MM.1S (cell line): ENCODE measurements at regions not wholly inside any gene's neighbourhood (a gene's known extent, or its start where the extent isn't known, plus 50 kb on each side); places are given as distances from the start of the nearest gene placed in this dataset.
"Not testable (repeated sequence)": the region's sequence is repeated elsewhere in the genome, so short reads cannot be mapped to it uniquely, and the experiment has no call there.

ENCODE experiments used
- DNase-seq: peaks from one replicate; pipeline ENCODE4 v3.0.0-alpha.2; 2015
- H2AFZ ChIP-seq: fragments of 300-600 bp; sonication (generic); 2 replicates; pipeline ENCODE4 v1.6.0; 2016; ENCODE audit warnings: antibody characterized with exemption, low read length
- H3F3A ChIP-seq: fragments of 300-600 bp; sonication (generic); 2 replicates; pipeline ENCODE4 v1.6.1; 2016; ENCODE audit warnings: mild to moderate bottlenecking, antibody characterized with exemption, low read length, moderate library complexity, mixed read lengths; ENCODE audit not compliant: insufficient read depth
- H3K27ac ChIP-seq: fragments of 300-600 bp; sonication (generic); 2 replicates; pipeline ENCODE4 v1.5.1; 2016; ENCODE audit warnings: mild to moderate bottlenecking, low read length
- H3K27me3 ChIP-seq: fragments of 300-600 bp; sonication (generic); replicated peaks from 2 replicates; pipeline ENCODE4 v1.6.0; 2016; ENCODE audit warnings: low read length; ENCODE audit not compliant: insufficient read depth
- H3K36me3 ChIP-seq: fragments of 300-600 bp; sonication (generic); replicated peaks from 2 replicates; pipeline ENCODE4 v1.6.1; 2016; ENCODE audit warnings: mild to moderate bottlenecking, low read length, mixed read lengths; ENCODE audit not compliant: insufficient read depth
- H3K4me1 ChIP-seq: fragments of 300-600 bp; sonication (generic); 2 replicates; pipeline ENCODE4 v1.6.1; 2016; ENCODE audit warnings: low read length, mixed read lengths
- H3K4me2 ChIP-seq: fragments of 300-600 bp; sonication (generic); 2 replicates; pipeline ENCODE4 v1.6.0; 2016; ENCODE audit warnings: low read depth, low read length
- H3K4me3 ChIP-seq: fragments of 300-600 bp; sonication (generic); 2 replicates; pipeline ENCODE4 v1.5.1; 2016; ENCODE audit warnings: low read length, mixed read lengths
- H3K79me2 ChIP-seq: fragments of 300-600 bp; sonication (generic); 2 replicates; pipeline ENCODE4 v1.6.1; 2016; ENCODE audit warnings: mixed run types, low read length, mixed read lengths
- H3K9ac ChIP-seq: fragments of 300-600 bp; sonication (generic); 2 replicates; pipeline ENCODE4 v1.6.1; 2016; ENCODE audit warnings: low read length, mixed read lengths
- H3K9me2 ChIP-seq: fragments of 300-600 bp; sonication (generic); replicated peaks from 2 replicates; pipeline ENCODE4 v1.6.1; 2016; ENCODE audit warnings: mild to moderate bottlenecking, low read length, mixed read lengths; ENCODE audit not compliant: insufficient read depth
- H3K9me3 ChIP-seq: fragments of 300-600 bp; sonication (generic); replicated peaks from 2 replicates; pipeline ENCODE4 v1.6.1; 2016; ENCODE audit warnings: mild to moderate bottlenecking, low read length, mixed read lengths; ENCODE audit not compliant: insufficient read depth
- H4K20me1 ChIP-seq: fragments of 300-600 bp; sonication (generic); 2 replicates; pipeline ENCODE4 v1.6.1; 2016; ENCODE audit warnings: mild to moderate bottlenecking, low read length, moderate library complexity, mixed read lengths; ENCODE audit not compliant: insufficient read depth
- CTCF ChIP-seq: fragments of 300-600 bp; sonication (generic); IDR thresholded peaks from 2 replicates; pipeline ENCODE4 v1.5.1; 2016; ENCODE audit warnings: antibody characterized with exemption, low read length, mixed read lengths
- EZH2 ChIP-seq: fragments of 300-600 bp; sonication (generic); optimal IDR thresholded peaks from 2 replicates; pipeline ENCODE3; 2017; ENCODE audit warnings: low read depth, mild to moderate bottlenecking, antibody characterized with exemption, low read length, mixed read lengths
- EZH2phosphoT487 ChIP-seq: fragments of 300-600 bp; sonication (generic); IDR thresholded peaks from 2 replicates; pipeline ENCODE4 v1.6.1; 2018; ENCODE audit warnings: antibody characterized with exemption, low read length

- no peak for TF ChIP-seq CTCF
- TF ChIP-seq EZH2 = no peak
- TF ChIP-seq EZH2phosphoT487 = no peak
- no peaks in the 10 kb centered on the region for H3F3A ChIP-seq
Measured at GRCh38 chr6:102936959-102937358, 1543.5 kb downstream of the GRIK2 start.

GRCh38 chr6:102928109-102928508, 1534.6 kb downstream of the GRIK2 start:
- Histone ChIP-seq H3K4me3 (no peak overlapping the region), H3K4me1 (no peaks in the 10 kb centered on the region), H3K36me3 (no peaks in the 10 kb centered on the region), H3K4me2 (no peak overlapping the region), H3K79me2 (no peaks in the 10 kb centered on the region), H3K27ac (no peak overlapping the region), H3K9me3 (no peaks in the 10 kb centered on the region), H3K9ac (no peak overlapping the region), H4K20me1 (no peaks in the 10 kb centered on the region), H2AFZ (no peak overlapping the region), H3K9me2 (no peaks in the 10 kb centered on the region), H3K27me3 (no peaks in the 10 kb centered on the region), H3F3A (no peaks in the 10 kb centered on the region)
- DNase-seq = no peak
- TF ChIP-seq CTCF (no peak), EZH2phosphoT487 (no peak), EZH2 (no peak)

More at GRCh38 chr6:102936959-102937358, 1543.5 kb downstream of the GRIK2 start:
- Histone ChIP-seq H3K36me3 (no peaks in the 10 kb centered on the region), H3K4me2 (no peak overlapping the region), H3K27ac (no peak overlapping the region), H2AFZ (no peak overlapping the region), H3K4me1 (no peaks in the 10 kb centered on the region), H3K9ac (no peak overlapping the region), H3K9me2 (no peaks in the 10 kb centered on the region), H3K27me3 (no peaks in the 10 kb centered on the region), H3K79me2 (no peaks in the 10 kb centered on the region), H3K4me3 (no peak overlapping the region), H4K20me1 (no peaks in the 10 kb centered on the region), H3K9me3 (no peaks in the 10 kb centered on the region)
- no peak for DNase-seq

GRCh38 chr6:102918161-102918560, 1524.7 kb downstream of the GRIK2 start:
- H3K27me3 ChIP-seq = no peaks in the 10 kb centered on the region
- no peak overlapping the region for H2AFZ ChIP-seq
- H3K4me3 ChIP-seq = no peak overlapping the region
- H3K27ac ChIP-seq = no peak overlapping the region
- H4K20me1 ChIP-seq = no peaks in the 10 kb centered on the region
- DNase-seq = no peak
- no peaks in the 10 kb centered on the region for H3K9me2 ChIP-seq
- TF ChIP-seq EZH2 = no peak
- no peak for TF ChIP-seq EZH2phosphoT487
- TF ChIP-seq CTCF = no peak
- H3K36me3 ChIP-seq = no peaks in the 10 kb centered on the region
- no peak overlapping the region for H3K9ac ChIP-seq
- H3K79me2 ChIP-seq = no peaks in the 10 kb centered on the region
- no peaks in the 10 kb centered on the region for H3K9me3 ChIP-seq
- H3K4me2 ChIP-seq = no peak overlapping the region
- H3F3A ChIP-seq = no peaks in the 10 kb centered on the region
- no peaks in the 10 kb centered on the region for H3K4me1 ChIP-seq

GRCh38 chr6:102911571-102911970, 1518.1 kb downstream of the GRIK2 start:
- Histone ChIP-seq H3K79me2 (no peaks in the 10 kb centered on the region), H3K27ac (no peak overlapping the region), H3F3A (no peaks in the 10 kb centered on the region), H3K9me2 (no peaks in the 10 kb centered on the region), H3K4me2 (no peak overlapping the region), H3K27me3 (no peaks in the 10 kb centered on the region), H3K4me1 (no peaks in the 10 kb centered on the region), H3K9ac (no peak overlapping the region), H3K36me3 (no peaks in the 10 kb centered on the region), H4K20me1 (no peaks in the 10 kb centered on the region), H3K9me3 (no peaks in the 10 kb centered on the region), H2AFZ (no peak overlapping the region), H3K4me3 (no peak overlapping the region)
- no peak for TF ChIP-seq CTCF
- no peak for TF ChIP-seq EZH2
- TF ChIP-seq EZH2phosphoT487 = no peak
- DNase-seq = no peak

- not testable (repeated sequence) for H3K79me2 ChIP-seq, DNase-seq, H3K27ac ChIP-seq, H3K9me2 ChIP-seq, H3K9me3 ChIP-seq, H2AFZ ChIP-seq, H3K4me3 ChIP-seq, H3K4me1 ChIP-seq, H3K9ac ChIP-seq, H3K36me3 ChIP-seq, H3K4me2 ChIP-seq, H4K20me1 ChIP-seq, H3K27me3 ChIP-seq, H3F3A ChIP-seq
Measured at GRCh38 chr6:102910701-102911139, 1517.2 kb downstream of the GRIK2 start.
